ENCODE measurements at regions not wholly inside any gene's neighbourhood (a gene's known extent, or its start where the extent isn't known, plus 50 kb on each side); places are given as distances from the start of the nearest gene placed in this dataset.

DNA sequence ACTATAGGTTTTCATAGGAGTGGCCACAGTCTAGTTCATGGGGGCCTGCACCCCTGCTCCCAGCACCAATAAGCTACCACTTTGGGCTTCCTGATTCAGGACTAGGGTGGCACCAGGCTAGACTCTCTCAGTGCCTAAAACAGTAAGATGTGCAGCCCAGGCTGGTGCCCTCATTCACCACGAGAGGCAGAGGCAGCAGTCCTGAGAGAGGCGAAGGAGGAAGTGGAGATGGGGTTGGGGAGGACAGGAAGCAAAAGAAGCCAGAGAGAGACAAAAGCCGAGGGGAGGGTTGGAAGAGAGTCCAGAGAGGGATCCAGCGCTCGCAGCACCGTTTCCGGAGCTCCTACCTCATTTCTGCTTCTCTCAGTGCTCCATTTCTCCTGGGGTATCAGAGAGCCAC is 180.9 kb downstream of the MED10 start:
- no peaks in the 10 kb centered on the region for H3K27me3 ChIP-seq
- no peak overlapping the region for H3K27ac ChIP-seq
- FAIRE-seq (no peak), ATAC-seq (no peak), DNase-seq (no peak)
- H3K9me3 ChIP-seq = no peaks in the 10 kb centered on the region
- intact Hi-C loops (cut with DNase I) = no loop called here
- H3K36me3 ChIP-seq = no peaks in the 10 kb centered on the region
- WGBS, 2 donors = 62 to 75% methylated on average over 7 of the region's 7 CpGs
- TF ChIP-seq, protein P1, sequence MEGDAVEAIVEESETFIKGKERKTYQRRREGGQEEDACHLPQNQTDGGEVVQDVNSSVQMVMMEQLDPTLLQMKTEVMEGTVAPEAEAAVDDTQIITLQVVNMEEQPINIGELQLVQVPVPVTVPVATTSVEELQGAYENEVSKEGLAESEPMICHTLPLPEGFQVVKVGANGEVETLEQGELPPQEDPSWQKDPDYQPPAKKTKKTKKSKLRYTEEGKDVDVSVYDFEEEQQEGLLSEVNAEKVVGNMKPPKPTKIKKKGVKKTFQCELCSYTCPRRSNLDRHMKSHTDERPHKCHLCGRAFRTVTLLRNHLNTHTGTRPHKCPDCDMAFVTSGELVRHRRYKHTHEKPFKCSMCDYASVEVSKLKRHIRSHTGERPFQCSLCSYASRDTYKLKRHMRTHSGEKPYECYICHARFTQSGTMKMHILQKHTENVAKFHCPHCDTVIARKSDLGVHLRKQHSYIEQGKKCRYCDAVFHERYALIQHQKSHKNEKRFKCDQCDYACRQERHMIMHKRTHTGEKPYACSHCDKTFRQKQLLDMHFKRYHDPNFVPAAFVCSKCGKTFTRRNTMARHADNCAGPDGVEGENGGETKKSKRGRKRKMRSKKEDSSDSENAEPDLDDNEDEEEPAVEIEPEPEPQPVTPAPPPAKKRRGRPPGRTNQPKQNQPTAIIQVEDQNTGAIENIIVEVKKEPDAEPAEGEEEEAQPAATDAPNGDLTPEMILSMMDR (IDR thresholded peaks at IDR 0.05) = no peak
- H3K4me1 ChIP-seq = no peaks in the 10 kb centered on the region
- H3K4me3 ChIP-seq = no peak overlapping the region

DNA sequence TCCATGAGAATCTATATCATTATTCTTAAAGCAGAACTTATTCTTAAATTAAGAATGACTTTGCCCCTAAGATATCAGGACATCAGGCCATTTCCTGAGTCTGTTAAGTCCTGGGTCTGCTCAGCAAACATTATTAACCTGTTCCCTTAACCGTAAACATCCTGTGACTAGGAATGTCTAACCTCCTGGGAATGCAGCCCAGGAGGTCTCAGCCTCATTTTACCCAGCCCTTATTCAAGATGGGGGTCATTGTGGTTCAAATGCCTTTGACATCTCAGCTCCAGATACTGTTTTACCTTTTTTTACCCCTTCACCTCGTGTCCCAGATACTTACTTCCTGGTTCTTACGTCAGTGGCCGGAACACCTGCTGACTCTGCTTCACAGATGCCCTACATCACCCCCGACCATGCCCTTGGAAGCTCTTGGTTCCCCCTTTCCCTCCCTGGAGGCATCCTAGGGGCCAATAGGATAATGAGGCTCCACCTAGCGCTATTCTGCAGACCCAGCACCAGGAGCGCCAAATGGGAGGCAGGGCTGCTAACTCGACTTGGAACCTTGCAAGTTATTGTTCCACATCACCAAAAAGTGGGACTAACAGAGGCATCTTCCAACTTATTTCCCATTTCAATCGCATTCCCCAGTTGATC is 182.5 kb downstream of the MED10 start:
- ATAC-seq = no peak
- H3K9me3 ChIP-seq = no peaks in the 10 kb centered on the region
- TF ChIP-seq, protein P1 (IDR thresholded peaks at IDR 0.05) = no peak
- H3K36me3 ChIP-seq = no peaks in the 10 kb centered on the region
- H3K27ac ChIP-seq = no peak overlapping the region
- 52 to 55% methylated on average over 9 of the region's 9 CpGs for WGBS, 2 donors
- no peak for DNase-seq
- no peaks in the 10 kb centered on the region for H3K27me3 ChIP-seq
- no peak for FAIRE-seq
- intact Hi-C loops (cut with DNase I) = no loop called here
- no peaks in the 10 kb centered on the region for H3K4me1 ChIP-seq
- H3K4me3 ChIP-seq = no peak overlapping the region

DNA sequence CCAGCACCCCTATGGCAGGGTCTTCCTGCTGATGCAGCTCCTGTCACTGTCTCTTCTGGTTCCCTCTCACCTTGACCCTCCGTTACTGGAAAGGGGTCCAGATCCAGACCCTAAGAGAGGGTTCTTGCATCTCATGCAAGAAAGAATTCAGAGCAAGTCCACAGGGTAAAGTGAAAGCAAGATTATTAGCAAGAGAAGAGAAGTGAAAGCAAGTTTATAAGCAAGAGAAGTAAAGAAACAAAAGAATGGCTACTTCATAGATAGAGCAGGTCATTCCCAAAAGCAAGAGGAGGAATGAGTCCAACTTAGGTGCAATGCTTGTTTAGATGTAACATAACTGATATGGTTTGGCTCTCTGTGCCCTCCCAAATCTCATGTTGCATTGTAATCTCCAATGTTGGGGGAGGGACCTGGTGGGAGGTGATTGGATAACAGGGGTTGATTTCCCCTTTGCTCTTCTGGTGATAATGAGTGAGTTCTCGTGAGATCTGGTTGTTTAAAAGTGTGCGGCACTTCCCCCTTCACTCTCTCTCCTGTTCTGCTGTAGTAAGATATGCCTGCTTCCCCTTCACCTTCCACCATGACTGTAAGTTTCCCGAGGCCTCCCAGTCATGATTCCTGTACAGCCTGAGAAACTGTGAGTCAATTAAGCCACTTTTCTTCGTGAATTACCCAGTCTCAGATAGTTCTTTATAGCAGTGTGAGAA is 183.3 kb downstream of the MED10 start:
- FAIRE-seq (no peak), DNase-seq (no peak), ATAC-seq (no peak)
- no peaks in the 10 kb centered on the region for H3K27me3 ChIP-seq
- 46 to 60% methylated on average over 5 of the region's 5 CpGs for WGBS, 2 donors
- H3K9me3 ChIP-seq = no peaks in the 10 kb centered on the region
- TF ChIP-seq, protein P1 (IDR thresholded peaks at IDR 0.05) = no peak
- no peak overlapping the region for H3K4me3 ChIP-seq
- intact Hi-C loops (cut with DNase I) = no loop called here
- no peaks in the 10 kb centered on the region for H3K4me1 ChIP-seq
- no peaks in the 10 kb centered on the region for H3K36me3 ChIP-seq
- no peak overlapping the region for H3K27ac ChIP-seq

DNA sequence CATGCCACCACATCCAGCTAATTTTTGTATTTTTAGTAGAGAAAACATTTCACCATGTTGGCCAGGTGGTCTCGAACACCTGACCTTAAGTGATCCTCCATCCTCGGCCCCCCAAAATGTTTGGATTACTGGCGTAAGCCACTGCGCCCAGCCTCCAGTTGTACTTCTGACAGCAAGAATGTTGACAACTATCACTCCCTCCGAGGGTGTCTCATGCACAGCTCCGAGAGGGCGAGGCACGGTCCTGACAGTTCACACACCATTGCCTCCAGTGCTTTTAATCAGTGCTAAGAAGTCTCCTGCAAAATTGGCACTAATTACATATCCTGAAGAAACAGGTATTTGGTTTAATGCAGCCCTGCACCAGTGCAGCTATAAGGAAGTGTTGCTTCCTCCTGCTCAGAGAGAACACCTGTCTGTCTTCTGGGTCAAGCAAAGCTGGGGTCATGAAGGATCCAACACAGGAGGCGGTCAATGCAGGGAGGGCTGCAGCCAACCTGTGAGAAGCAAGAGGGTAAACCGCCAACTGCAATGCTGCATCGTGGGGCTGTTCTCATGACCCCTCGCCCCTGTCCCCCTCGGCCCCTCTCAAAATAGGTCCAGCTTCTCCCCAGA is 184.0 kb downstream of the MED10 start:
- Histone ChIP-seq H3K27me3 (no peaks in the 10 kb centered on the region), H3K9me3 (no peaks in the 10 kb centered on the region), H3K27ac (no peak overlapping the region), H3K36me3 (no peaks in the 10 kb centered on the region), H3K4me3 (no peak overlapping the region), H3K4me1 (no peaks in the 10 kb centered on the region)
- DNase-seq (no peak), ATAC-seq (no peak), FAIRE-seq (no peak)
- TF ChIP-seq, protein P1 (IDR thresholded peaks at IDR 0.05) = no peak
- intact Hi-C loops (cut with DNase I) = no loop called here
- WGBS, 2 donors = 72 to 83% methylated on average over 13 of the region's 13 CpGs

DNA sequence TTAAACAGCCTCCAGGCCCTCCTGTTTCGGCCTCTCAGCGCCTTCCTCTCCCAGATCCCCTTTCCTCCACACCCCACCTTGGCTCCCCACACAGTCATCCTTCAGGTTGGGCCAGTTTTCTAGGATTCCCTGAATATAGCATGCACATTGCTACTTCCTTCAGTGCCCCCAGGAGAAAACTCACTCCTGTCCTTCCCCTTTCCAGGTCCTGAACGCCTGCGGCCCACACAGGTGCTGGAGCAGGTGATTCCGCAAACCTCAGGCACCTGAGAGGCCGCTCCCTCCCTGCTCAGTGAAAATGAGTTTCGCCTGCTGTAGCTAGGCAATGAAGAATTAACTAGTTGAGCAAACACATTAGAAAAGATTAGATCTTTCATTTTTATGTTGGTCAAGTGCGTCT is 185.0 kb downstream of the MED10 start:
- no peaks in the 10 kb centered on the region for H3K4me1 ChIP-seq
- no peaks in the 10 kb centered on the region for H3K27me3 ChIP-seq
- WGBS, 2 donors = 53 to 56% methylated on average over 8 of the region's 8 CpGs
- H3K36me3 ChIP-seq = no peaks in the 10 kb centered on the region
- H3K27ac ChIP-seq = no peak overlapping the region
- no peak overlapping the region for H3K4me3 ChIP-seq
- FAIRE-seq (no peak), DNase-seq (no peak), ATAC-seq (peak in 2 of 4 donors; percentile 39 to 80)
- H3K9me3 ChIP-seq = no peaks in the 10 kb centered on the region
- intact Hi-C loops (cut with DNase I) = no loop called here
- TF ChIP-seq, protein P1 (IDR thresholded peaks at IDR 0.05) = no peak
